OCI-LY7 (cell line): ENCODE measurements at regions not wholly inside any gene's neighbourhood (a gene's known extent, or its start where the extent isn't known, plus 50 kb on each side); places are given as distances from the start of the nearest gene placed in this dataset.

Experiments
- CTCF ChIP-seq: fragments of 200-600 bp; sonication (generic); conservative IDR thresholded peaks from 2 replicates; pipeline ENCODE4 v1.5.1; 2014; ENCODE audit warnings: mild to moderate bottlenecking, antibody characterized with exemption, low read length, moderate library complexity, mixed read lengths
- EZH2phosphoT487 ChIP-seq: fragments of 200-600 bp; sonication (generic); IDR thresholded peaks from 2 replicates; pipeline ENCODE4 v1.6.1; 2018; ENCODE audit warnings: low read depth, borderline replicate concordance, mild to moderate bottlenecking, mixed run types, antibody characterized with exemption, low read length, moderate library complexity, mixed read lengths

GRCh38 chr14:23801766-23802165 lies 151.8 kb upstream of the DHRS4 start:
- TF ChIP-seq CTCF (no peak), EZH2phosphoT487 (no peak)
